ENCODE measurements at regions not wholly inside any gene's neighbourhood (a gene's known extent, or its start where the extent isn't known, plus 50 kb on each side); places are given as distances from the start of the nearest gene placed in this dataset.
"Not testable (repeated sequence)": the region's sequence is repeated elsewhere in the genome, so short reads cannot be mapped to it uniquely, and the experiment has no call there.

- DNase-seq, result no peak
Observed at GRCh38 chr2:238521870-238522269, 95.1 kb downstream of the ASB1 start.

- DNase-seq, result no peak
Observed at GRCh38 chr2:238523158-238524110, 96.7 kb downstream of the ASB1 start.

- no peak for DNase-seq
Observed at GRCh38 chr2:238524426-238524983, 97.8 kb downstream of the ASB1 start.

- peak; percentile 17 for DNase-seq
Observed at GRCh38 chr2:238525990-238526389, 99.3 kb downstream of the ASB1 start.

- no peak for DNase-seq
Observed at GRCh38 chr2:238527565-238527964, 100.8 kb downstream of the ASB1 start.

GRCh38 chr2:238528953-238529781, 102.4 kb downstream of the ASB1 start:
- DNase-seq, result no peak

- not testable (repeated sequence) for DNase-seq
Observed at GRCh38 chr2:238531017-238531645, 104.4 kb downstream of the ASB1 start.

GRCh38 chr2:238543732-238544131, 117.0 kb downstream of the ASB1 start:
- DNase-seq, result not testable (repeated sequence)

- DNase-seq, result no peak
Observed at GRCh38 chr2:238548902-238549462, 122.3 kb downstream of the ASB1 start.

- DNase-seq, result no peak
Observed at GRCh38 chr2:238549866-238550265, 123.1 kb downstream of the ASB1 start.

GRCh38 chr2:238551091-238551490, 124.4 kb downstream of the ASB1 start:
- DNase-seq, result no peak

GRCh38 chr2:238552226-238552625, 125.5 kb downstream of the ASB1 start:
- DNase-seq, result no peak

GRCh38 chr2:238553159-238553558, 126.4 kb downstream of the ASB1 start:
- no peak for DNase-seq

GRCh38 chr2:238554468-238555315, 128.0 kb downstream of the ASB1 start:
- peak; percentile 18 for DNase-seq

- DNase-seq, result no peak
Observed at GRCh38 chr2:238555786-238556542, 129.2 kb downstream of the ASB1 start.

- no peak for DNase-seq
Observed at GRCh38 chr2:238557431-238557830, 130.7 kb downstream of the ASB1 start.

GRCh38 chr2:238557936-238558335, 131.2 kb downstream of the ASB1 start:
- DNase-seq, result no peak

- DNase-seq, result no peak
Observed at GRCh38 chr2:238558456-238559099, 131.9 kb downstream of the ASB1 start.

- DNase-seq, result no peak
Observed at GRCh38 chr2:238560234-238560633, 133.5 kb downstream of the ASB1 start.

GRCh38 chr2:238561230-238561629, 134.5 kb downstream of the ASB1 start:
- DNase-seq, result no peak

Data from hematopoietic multipotent progenitor cell treated with erythropoietin and hydrocortisone succinate and interleukin-3 and kit ligand, for 6 days (in vitro differentiated cells).